Right renal cortex interstitium (tissue), 3 donors: ENCODE measurements at regions not wholly inside any gene's neighbourhood (a gene's known extent, or its start where the extent isn't known, plus 50 kb on each side); places are given as distances from the start of the nearest gene placed in this dataset.
"Not testable (repeated sequence)": the region's sequence is repeated elsewhere in the genome, so short reads cannot be mapped to it uniquely, and the experiment has no call there.

ENCODE experiments used
- DNase-seq, 3 donors: peaks; one replicate each; pipeline ENCODE4 v3.0.0-alpha.2; 2013; ENCODE audit warnings: low read depth in 3 of 3, low spot score in 2 of 3

- DNase-seq: no peak
Observed at GRCh38 chr6:137707038-137707589, 159.9 kb upstream of the TNFAIP3 start.

GRCh38 chr6:137707590-137708360 lies 159.3 kb upstream of the TNFAIP3 start:
- DNase-seq: peak in 2 of 3 donors; percentile 24 to 45

- DNase-seq: no peak
Observed at GRCh38 chr6:137708481-137708880, 158.6 kb upstream of the TNFAIP3 start.

- no peak for DNase-seq
Observed at GRCh38 chr6:137709424-137710236, 157.4 kb upstream of the TNFAIP3 start.

GRCh38 chr6:137711972-137712371 lies 155.1 kb upstream of the TNFAIP3 start:
- DNase-seq: no peak

GRCh38 chr6:137712587-137712986 lies 154.5 kb upstream of the TNFAIP3 start:
- DNase-seq: no peak

GRCh38 chr6:137715589-137716045 lies 151.4 kb upstream of the TNFAIP3 start:
- DNase-seq: no peak

- no peak for DNase-seq
Observed at GRCh38 chr6:137717074-137718073, 149.7 kb upstream of the TNFAIP3 start.

GRCh38 chr6:137718903-137719302 lies 148.2 kb upstream of the TNFAIP3 start:
- DNase-seq: not testable (repeated sequence)

GRCh38 chr6:137722749-137723272 lies 144.2 kb upstream of the TNFAIP3 start:
- no peak for DNase-seq

- no peak for DNase-seq
Observed at GRCh38 chr6:137723273-137724017, 143.6 kb upstream of the TNFAIP3 start.

- DNase-seq: no peak
Observed at GRCh38 chr6:137724018-137724403, 143.0 kb upstream of the TNFAIP3 start.

GRCh38 chr6:137724495-137725211 lies 142.4 kb upstream of the TNFAIP3 start:
- no peak for DNase-seq

- no peak for DNase-seq
Observed at GRCh38 chr6:137725949-137726348, 141.1 kb upstream of the TNFAIP3 start.

GRCh38 chr6:137726582-137726981 lies 140.5 kb upstream of the TNFAIP3 start:
- no peak for DNase-seq

GRCh38 chr6:137727216-137727765 lies 139.8 kb upstream of the TNFAIP3 start:
- DNase-seq: no peak

- no peak for DNase-seq
Observed at GRCh38 chr6:137728386-137729349, 138.4 kb upstream of the TNFAIP3 start.
